Spinal cord (tissue), 9 donors: ENCODE measurements at regions not wholly inside any gene's neighbourhood (a gene's known extent, or its start where the extent isn't known, plus 50 kb on each side); places are given as distances from the start of the nearest gene placed in this dataset.

Experiments used
- DNase-seq, 6 donors: peaks; one replicate each; pipeline versions ENCODE4 v3.0.0 to v3.0.0-alpha.2; 2013 to 2015; ENCODE audit warnings: low spot score in 6 of 6, low read depth in 4 of 6
- H3K27ac ChIP-seq: one replicate; pipeline ENCODE4 v1.5.1; 2013; ENCODE audit warnings: low read depth, low read length, control low read depth
- H3K27me3 ChIP-seq: one replicate; pipeline ENCODE4 v1.6.1; 2013; ENCODE audit warnings: low read length; ENCODE audit not compliant: control insufficient read depth, insufficient read depth
- H3K36me3 ChIP-seq: one replicate; pipeline ENCODE4 v1.6.1; 2013; ENCODE audit warnings: low read length; ENCODE audit not compliant: control insufficient read depth, insufficient read depth
- H3K4me1 ChIP-seq: one replicate; pipeline ENCODE4 v1.6.1; 2013; ENCODE audit warnings: low read length; ENCODE audit not compliant: control insufficient read depth, insufficient read depth
- H3K4me3 ChIP-seq: one replicate; pipeline ENCODE4 v1.5.1; 2013; ENCODE audit warnings: low read depth, low read length, control low read depth
- H3K9me3 ChIP-seq: one replicate; pipeline ENCODE4 v1.6.1; 2013; ENCODE audit warnings: low read length; ENCODE audit not compliant: control insufficient read depth, insufficient read depth
- WGBS: methylation state at CpG from one replicate; pipeline ENCODE4 v1.1.5; 2013; ENCODE audit warnings: missing lambda C conversion rate; ENCODE audit not compliant: insufficient coverage; 5-methylcytosine and 5-hydroxymethylcytosine counted together
- donor health status: healthy.

DNA sequence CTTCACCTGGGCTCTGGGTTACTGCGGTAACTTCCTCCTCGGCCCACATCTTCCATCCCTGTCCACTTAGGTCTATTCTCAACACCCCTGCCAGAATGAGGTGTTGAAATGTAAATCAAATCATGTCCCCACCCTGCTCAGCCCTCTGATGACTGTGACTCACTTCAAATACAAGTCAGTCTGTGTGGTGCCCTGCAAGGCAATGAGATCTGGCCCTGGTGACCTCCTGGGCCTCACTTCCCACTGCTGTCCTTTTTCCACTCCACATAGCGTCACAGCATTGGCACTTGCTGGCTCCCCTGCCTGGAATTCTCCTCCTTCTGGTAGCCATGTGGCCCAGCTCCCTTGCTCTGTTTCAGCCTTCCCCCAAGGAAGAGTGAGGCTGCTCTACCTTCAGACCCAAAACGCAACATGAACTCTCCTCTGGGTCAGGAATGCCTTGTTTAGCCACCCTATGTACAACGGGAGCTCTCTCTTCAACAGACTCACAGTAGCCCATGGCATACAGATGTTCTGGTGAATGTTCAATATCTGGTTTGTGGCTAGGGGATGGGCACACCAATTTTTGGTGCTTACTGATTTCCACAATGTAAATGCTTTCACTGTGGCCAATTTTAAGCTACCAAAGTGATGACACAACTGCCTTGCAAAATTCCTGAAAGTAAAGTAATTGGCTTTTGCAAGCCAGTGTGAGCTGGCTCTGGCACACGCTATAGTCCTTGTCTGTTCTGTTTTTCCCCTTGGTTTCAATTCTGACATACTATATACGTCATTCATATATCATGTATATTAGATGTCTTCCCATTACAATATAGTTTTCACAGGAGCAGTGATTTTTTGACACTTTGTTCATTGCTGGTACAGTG, 550.3 kb upstream of the HS6ST1 start:
- Histone ChIP-seq H3K27ac (no peak overlapping the region), H3K4me1 (no peaks in the 10 kb centered on the region), H3K9me3 (no peaks in the 10 kb centered on the region), H3K4me3 (no peak overlapping the region), H3K27me3 (no peaks in the 10 kb centered on the region), H3K36me3 (no peaks in the 10 kb centered on the region)
- 89% methylated on average over 2 of the region's 7 CpGs for WGBS
- no peak for DNase-seq

GRCh38 chr2:128874608-128875007, 555.9 kb upstream of the HS6ST1 start:
- Histone ChIP-seq H3K27ac (no peak overlapping the region), H3K27me3 (no peaks in the 10 kb centered on the region), H3K4me1 (no peaks in the 10 kb centered on the region), H3K36me3 (no peaks in the 10 kb centered on the region), H3K4me3 (no peak overlapping the region), H3K9me3 (no peaks in the 10 kb centered on the region)
- WGBS: 95% methylated on average over 5 of the region's 5 CpGs
- no peak for DNase-seq

- Histone ChIP-seq H3K27ac (no peak overlapping the region), H3K36me3 (no peaks in the 10 kb centered on the region), H3K4me3 (no peak overlapping the region), H3K9me3 (no peaks in the 10 kb centered on the region), H3K4me1 (no peaks in the 10 kb centered on the region), H3K27me3 (no peaks in the 10 kb centered on the region)
- WGBS: no CpG with 5 or more reads among the region's 6 CpGs
- peak in 2 of 6 donors; percentile 68 to 86 for DNase-seq
Measured at GRCh38 chr2:128876986-128877983, 558.6 kb upstream of the HS6ST1 start.

DNA sequence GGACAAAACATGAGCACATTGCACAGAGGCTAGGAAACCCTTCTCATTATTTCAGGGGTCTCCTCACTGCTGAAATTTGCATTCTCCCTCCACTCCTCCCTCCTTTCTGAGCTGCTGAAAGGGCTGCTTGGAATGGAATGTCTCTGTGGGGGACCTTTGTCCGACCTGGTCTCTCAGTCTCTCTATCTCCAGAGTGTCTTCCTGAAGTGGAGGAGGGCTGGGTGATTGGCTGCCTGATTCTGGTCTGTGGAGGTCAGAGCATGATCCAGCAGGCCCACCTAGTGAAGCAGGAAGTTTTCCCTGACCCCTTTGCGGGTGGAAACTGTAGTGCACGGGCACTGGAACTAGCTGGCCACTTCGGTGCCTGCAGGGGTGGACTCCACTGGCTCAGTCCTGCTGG, 560.5 kb upstream of the HS6ST1 start:
- H3K4me1 ChIP-seq: no peaks in the 10 kb centered on the region
- no peaks in the 10 kb centered on the region for H3K27me3 ChIP-seq
- WGBS: 56% methylated on average over 3 of the region's 4 CpGs
- no peak for DNase-seq
- no peak overlapping the region for H3K4me3 ChIP-seq
- no peak overlapping the region for H3K27ac ChIP-seq
- H3K9me3 ChIP-seq: no peaks in the 10 kb centered on the region
- H3K36me3 ChIP-seq: no peaks in the 10 kb centered on the region

DNA sequence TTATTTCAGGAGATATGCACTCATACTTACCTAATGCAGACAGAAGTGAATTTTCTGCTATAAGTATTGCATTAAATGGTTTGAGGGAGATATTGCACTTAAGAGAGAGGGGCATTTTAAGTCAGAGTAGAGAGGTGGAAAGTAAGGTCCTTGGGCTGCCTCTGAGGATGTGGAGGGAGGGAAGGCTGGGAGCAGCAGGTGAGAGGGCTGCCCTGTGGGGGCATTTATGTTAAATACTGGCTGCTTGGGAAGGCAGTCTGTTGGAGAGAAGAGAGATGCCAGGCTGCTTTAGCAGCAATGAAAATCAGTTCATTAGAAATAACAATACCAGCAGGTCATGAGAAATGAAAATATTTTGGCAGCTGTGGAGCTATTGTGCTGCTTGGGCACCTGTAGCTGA, 576.2 kb upstream of the HS6ST1 start:
- Histone ChIP-seq H3K27ac (no peak overlapping the region), H3K4me1 (no peaks in the 10 kb centered on the region), H3K4me3 (no peak overlapping the region), H3K9me3 (no peaks in the 10 kb centered on the region), H3K36me3 (no peaks in the 10 kb centered on the region), H3K27me3 (no peaks in the 10 kb centered on the region)
- DNase-seq: no peak

GRCh38 chr2:128901572-128902391, 583.1 kb upstream of the HS6ST1 start:
- Histone ChIP-seq H3K4me3 (no peak overlapping the region), H3K27me3 (no peaks in the 10 kb centered on the region), H3K9me3 (no peaks in the 10 kb centered on the region), H3K36me3 (no peaks in the 10 kb centered on the region), H3K4me1 (peaks cover 11% of the 10 kb centered on the region), H3K27ac (no peak overlapping the region)
- no peak for DNase-seq
- WGBS: 59% methylated on average over 46 of the region's 46 CpGs

DNA sequence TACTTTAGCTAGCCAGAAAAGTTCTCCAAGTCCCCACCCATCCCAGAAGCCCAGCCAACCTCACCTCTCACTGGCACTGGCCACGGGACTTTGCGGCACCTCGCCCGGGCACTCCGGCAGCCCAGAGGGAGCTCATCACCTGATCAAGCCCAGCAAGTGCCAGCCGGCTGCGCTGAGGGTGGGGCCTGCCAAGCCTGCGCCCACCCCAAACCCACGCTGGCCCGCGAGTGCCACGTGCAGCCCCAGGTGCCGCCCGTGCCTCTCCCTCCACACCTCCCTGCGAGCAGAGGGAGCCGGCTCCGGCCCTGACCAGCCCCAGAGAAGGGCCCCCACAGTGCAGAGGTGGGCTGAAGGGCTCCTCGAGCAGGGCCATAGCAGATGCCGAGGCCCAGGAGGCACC, 585.0 kb upstream of the HS6ST1 start:
- Histone ChIP-seq H3K36me3 (no peaks in the 10 kb centered on the region), H3K4me1 (peaks cover 11% of the 10 kb centered on the region), H3K27ac (no peak overlapping the region), H3K9me3 (no peaks in the 10 kb centered on the region), H3K4me3 (no peak overlapping the region), H3K27me3 (no peaks in the 10 kb centered on the region)
- WGBS: 90% methylated on average over 16 of the region's 19 CpGs
- no peak for DNase-seq

DNA sequence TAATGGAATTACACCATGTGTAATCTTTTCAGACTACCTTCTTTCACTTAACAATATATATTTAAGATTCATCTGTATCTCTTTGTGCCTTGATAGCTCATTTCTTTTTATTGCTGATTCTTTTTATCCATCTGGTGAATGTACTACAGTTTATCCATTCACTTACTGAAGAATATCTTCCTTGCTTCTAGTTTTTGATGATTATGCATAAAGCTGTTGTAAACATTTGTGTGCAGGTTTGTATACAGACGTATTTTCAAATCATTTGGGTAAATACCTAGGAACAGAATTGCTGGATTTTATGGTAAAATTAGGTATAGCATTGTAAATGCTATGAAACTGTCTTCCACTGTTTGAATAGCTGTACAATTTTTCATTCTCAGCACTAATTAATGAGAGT, 592.6 kb upstream of the HS6ST1 start:
- WGBS: no CpG with 5 or more reads among the region's 1 CpG
- DNase-seq: no peak
- H3K4me1 ChIP-seq: no peaks in the 10 kb centered on the region

GRCh38 chr2:128914320-128914719, 595.7 kb upstream of the HS6ST1 start:
- Histone ChIP-seq H3K4me1 (no peaks in the 10 kb centered on the region), H3K27me3 (no peaks in the 10 kb centered on the region), H3K9me3 (peaks cover 2% of the 10 kb centered on the region), H3K4me3 (no peak overlapping the region), H3K36me3 (no peaks in the 10 kb centered on the region), H3K27ac (no peak overlapping the region)
- DNase-seq: no peak

More for the DNA sequence above, 592.6 kb upstream of the HS6ST1 start:
- no peaks in the 10 kb centered on the region for H3K9me3 ChIP-seq
- no peaks in the 10 kb centered on the region for H3K36me3 ChIP-seq
- H3K4me3 ChIP-seq: no peak overlapping the region
- no peaks in the 10 kb centered on the region for H3K27me3 ChIP-seq
- H3K27ac ChIP-seq: no peak overlapping the region
